Adrenal gland (tissue), 9 donors: ENCODE measurements at regions not wholly inside any gene's neighbourhood (a gene's known extent, or its start where the extent isn't known, plus 50 kb on each side); places are given as distances from the start of the nearest gene placed in this dataset.

Source experiments
- DNase-seq, 7 donors: peaks; one replicate each; pipeline ENCODE4 v3.0.0-alpha.2; 2019 to 2020
- H3K27ac ChIP-seq, 5 donors: fragments of 200-600 bp; sonication (generic) in 4 of 5; 1 replicate in 3 of 5; 2 replicates in 2 of 5; pipeline versions ENCODE4 v1.5.1 to v1.8.0; 2016 to 2020; ENCODE audit warnings: mild to moderate bottlenecking in 1 of 5
- H3K27me3 ChIP-seq: fragments of 200-600 bp; 2 replicates; pipeline ENCODE4 v1.8.0; 2021
- H3K36me3 ChIP-seq, 2 donors: fragments of 200-600 bp; replicated peaks in 1 of 2; 1 replicate in 1 of 2; 2 replicates in 1 of 2; pipeline versions ENCODE4 v1.5.1 to v1.8.0; 2018 to 2022
- H3K4me1 ChIP-seq, 2 donors: fragments of 200-600 bp; replicated peaks in 1 of 2; 1 replicate in 1 of 2; 2 replicates in 1 of 2; pipeline versions ENCODE4 v1.5.1 to v1.8.0; 2018 to 2021
- H3K4me3 ChIP-seq, 4 donors: fragments of 200-600 bp; sonication (generic) in 3 of 4; one replicate each; pipeline ENCODE4 v1.5.1; 2016 to 2018
- H3K9me3 ChIP-seq, 3 donors: fragments of 200-600 bp; sonication (generic) in 1 of 3; replicated peaks in 1 of 3; 1 replicate in 2 of 3; 2 replicates in 1 of 3; pipeline versions ENCODE4 v1.5.1 to v1.8.0; 2016 to 2021
- CTCF ChIP-seq, 6 experiments: fragments of 450-650 bp in 4 of 6; fragments of 200-600 bp in 2 of 6; sonication (generic) in 1 of 6; IDR thresholded peaks; 1 replicate in 5 of 6; 2 replicates in 1 of 6; pipeline versions ENCODE4 v1.5.1 to v1.8.0; 2016 to 2021; ENCODE audit warnings: antibody characterized with exemption in 6 of 6, mild to moderate bottlenecking in 2 of 6, moderate library complexity in 1 of 6
- POLR2A ChIP-seq, 2 donors: fragments of 450-650 bp; IDR thresholded peaks; one replicate each; pipeline ENCODE4 v1.6.1; 2017; ENCODE audit warnings: antibody characterized with exemption in 2 of 2, mild to moderate bottlenecking in 2 of 2, moderate library complexity in 1 of 2
- WGBS, 4 donors: extraction: QIAGEN DNeasy Blood & Tissue Kit in 2 of 4; methylation state at CpG; one replicate each; pipeline versions ENCODE4 v1.1.5 to v1.1.7; 2013 to 2017; 5-methylcytosine and 5-hydroxymethylcytosine counted together
- intact Hi-C, 2 donors: fragments of 100-400 bp; cut with DNase I; formaldehyde crosslinking; loops; one replicate each; pipeline versions ENCODE4 v1.14.1 to v1.15.0; 2022 to 2023
- donor health status: healthy with polysubstance abuse.
- donor health status: Bipolar disorder and iron deficiency.
- donor health status: DM: yes; HTN: yes; CAD: no.
- donor health status: DM: no; HTN: no; CAD: no.
- donor health status: DM: no; HTN: no; CAD: no.

- 69 to 80% (median 74%) methylated on average over 2 of the region's 2 CpGs for WGBS, 4 donors
- Histone ChIP-seq H3K36me3 (no peaks in the 10 kb centered on the region), H3K27ac (no peak overlapping the region), H3K4me3 (no peak overlapping the region), H3K9me3 (no peaks in the 10 kb centered on the region), H3K27me3 (no peaks in the 10 kb centered on the region), H3K4me1 (no peaks in the 10 kb centered on the region)
- intact Hi-C loops = no loop called here
- TF ChIP-seq POLR2A (IDR thresholded peaks at IDR 0.05) (no peak), CTCF (IDR thresholded peaks at IDR 0.05) (no peak)
- no peak for DNase-seq
Measured at GRCh38 chr10:107984149-107984548, 819.6 kb upstream of the SORCS1 start.

GRCh38 chr10:107978455-107978854 is 813.9 kb upstream of the SORCS1 start:
- H3K27ac ChIP-seq = no peak overlapping the region
- 82 to 94% (median 86%) methylated on average over 5 of the region's 5 CpGs for WGBS, 4 donors
- H3K4me1 ChIP-seq = no peaks in the 10 kb centered on the region

GRCh38 chr10:107971973-107972372 is 807.5 kb upstream of the SORCS1 start:
- intact Hi-C loops = no loop called here
- Histone ChIP-seq H3K4me3 (no peak overlapping the region), H3K4me1 (no peaks in the 10 kb centered on the region), H3K9me3 (no peaks in the 10 kb centered on the region), H3K27ac (no peak overlapping the region), H3K27me3 (no peaks in the 10 kb centered on the region), H3K36me3 (no peaks in the 10 kb centered on the region)
- no peak for TF ChIP-seq POLR2A (IDR thresholded peaks at IDR 0.05)
- no peak for TF ChIP-seq CTCF (IDR thresholded peaks at IDR 0.05)
- no peak for DNase-seq
- 46 to 77% (median 58%) methylated on average over 1 of the region's 1 CpG for WGBS, 4 donors

More at GRCh38 chr10:107978455-107978854, 813.9 kb upstream of the SORCS1 start:
- intact Hi-C loops = no loop called here
- no peak for TF ChIP-seq CTCF (IDR thresholded peaks at IDR 0.05)
- no peak for TF ChIP-seq POLR2A (IDR thresholded peaks at IDR 0.05)
- Histone ChIP-seq H3K36me3 (no peaks in the 10 kb centered on the region), H3K4me3 (no peak overlapping the region), H3K9me3 (no peaks in the 10 kb centered on the region), H3K27me3 (no peaks in the 10 kb centered on the region)
- no peak for DNase-seq

- no peak overlapping the region for H3K27ac ChIP-seq
- TF ChIP-seq POLR2A (IDR thresholded peaks at IDR 0.05) = no peak
- TF ChIP-seq CTCF (IDR thresholded peaks at IDR 0.05) = no peak
- H3K36me3 ChIP-seq = no peaks in the 10 kb centered on the region
- H3K4me3 ChIP-seq = no peak overlapping the region
- intact Hi-C loops = no loop called here
- WGBS, 4 donors = 89 to 93% (median 92%) methylated on average over 1 of the region's 1 CpG
- H3K4me1 ChIP-seq = no peaks in the 10 kb centered on the region
- H3K9me3 ChIP-seq = no peaks in the 10 kb centered on the region
- no peak for DNase-seq
- H3K27me3 ChIP-seq = no peaks in the 10 kb centered on the region
Measured at GRCh38 chr10:107971411-107971810, 806.9 kb upstream of the SORCS1 start.
